ENCODE measurements at regions not wholly inside any gene's neighbourhood (a gene's known extent, or its start where the extent isn't known, plus 50 kb on each side); places are given as distances from the start of the nearest gene placed in this dataset.
"Not testable (repeated sequence)": the region's sequence is repeated elsewhere in the genome, so short reads cannot be mapped to it uniquely, and the experiment has no call there.

- DNase-seq (ENCODE audit: low read depth), result not testable (repeated sequence)
Observed at GRCh38 chr13:61878565-61878964, 462.9 kb upstream of the PCDH20 start.

DNA sequence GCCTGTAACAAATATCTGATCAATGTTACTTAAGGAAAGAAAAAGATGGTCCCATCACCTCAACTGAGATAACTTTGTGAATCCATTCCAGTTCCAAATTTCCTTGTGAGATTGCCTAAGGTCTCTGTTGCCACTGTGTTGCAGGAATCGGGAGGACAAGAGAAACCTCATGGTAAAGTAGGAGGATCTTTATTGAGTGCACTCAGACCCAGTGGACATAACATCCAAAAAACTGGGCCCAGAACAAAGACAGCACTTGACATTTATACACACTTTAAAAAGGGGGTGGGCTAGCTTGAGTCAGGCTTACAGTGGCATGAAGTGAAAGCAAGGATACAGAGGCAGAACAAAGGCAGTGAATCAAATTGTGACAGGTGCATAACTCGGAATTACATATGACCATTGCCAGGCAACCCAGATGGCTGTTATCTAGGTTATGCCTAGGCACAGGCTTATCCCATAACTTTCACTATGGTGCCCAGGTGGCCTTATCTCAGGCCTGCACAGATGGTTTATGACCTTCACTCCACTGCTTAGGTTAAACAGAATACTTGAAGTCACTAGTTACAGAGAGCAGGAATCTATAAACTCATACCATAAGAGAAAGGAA lies 459.4 kb upstream of the PCDH20 start:
- DNase-seq (ENCODE audit: low read depth), result no peak

DNA sequence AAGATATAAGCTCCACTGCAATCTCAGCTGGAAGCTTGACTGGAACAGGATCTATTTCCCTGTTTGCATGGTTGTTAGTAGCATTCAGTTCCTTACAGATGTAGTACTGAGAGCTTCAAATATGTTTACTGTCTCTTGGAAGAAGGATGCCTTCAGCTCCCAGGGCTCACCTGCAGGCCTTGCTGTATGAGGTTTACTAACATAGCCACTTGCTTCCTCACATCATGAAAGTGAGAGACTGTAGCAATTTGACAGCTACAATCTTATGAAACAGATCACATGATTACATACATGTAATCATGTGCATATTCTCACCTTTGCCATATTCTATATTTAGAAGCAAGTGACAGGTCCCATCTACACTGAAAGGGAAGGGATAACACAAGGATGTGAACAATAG lies 458.1 kb upstream of the PCDH20 start:
- DNase-seq (ENCODE audit: low read depth), result no peak

DNA sequence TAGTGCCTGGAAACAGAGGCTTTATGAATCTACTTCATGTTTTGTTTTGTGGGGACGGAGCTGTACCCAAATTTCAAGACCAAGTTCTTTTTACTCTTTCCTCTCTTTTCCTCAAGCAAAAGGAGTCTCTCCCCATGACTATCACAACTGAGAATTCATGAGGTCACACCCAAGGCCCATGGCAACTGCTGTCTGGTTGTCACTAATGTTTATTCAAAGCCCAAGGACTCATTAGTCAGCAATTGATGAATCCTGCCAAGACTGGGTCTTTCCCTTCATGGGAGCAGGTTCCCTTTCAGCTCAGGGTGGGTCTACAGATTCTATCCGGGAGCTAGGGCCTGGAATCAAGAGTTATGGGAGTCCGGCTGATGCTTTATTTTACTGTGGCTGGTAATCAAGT lies 441.5 kb upstream of the PCDH20 start:
- DNase-seq (ENCODE audit: low read depth), result no peak

- no peak for DNase-seq (ENCODE audit: low read depth)
Observed at GRCh38 chr13:61852116-61852619, 436.5 kb upstream of the PCDH20 start.

DNA sequence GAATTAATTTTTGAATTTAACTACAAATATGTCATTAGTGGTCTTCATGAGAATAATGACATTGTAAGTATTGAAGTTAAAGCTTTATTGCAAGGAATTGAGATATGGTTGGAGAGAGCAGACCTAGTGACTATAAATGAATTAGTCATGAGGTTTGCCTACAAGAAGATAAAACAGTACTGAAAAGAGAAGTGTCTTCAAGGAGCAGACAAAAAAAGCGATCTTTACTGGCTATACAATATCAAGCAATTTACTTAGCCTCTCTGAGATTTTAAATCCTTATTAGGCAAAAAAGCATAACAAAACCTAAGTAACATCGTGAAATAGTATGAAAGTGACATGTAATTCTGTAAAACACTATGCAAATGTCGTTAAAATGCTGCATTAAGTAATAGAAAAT lies 435.1 kb upstream of the PCDH20 start:
- DNase-seq (ENCODE audit: low read depth), result no peak

DNA sequence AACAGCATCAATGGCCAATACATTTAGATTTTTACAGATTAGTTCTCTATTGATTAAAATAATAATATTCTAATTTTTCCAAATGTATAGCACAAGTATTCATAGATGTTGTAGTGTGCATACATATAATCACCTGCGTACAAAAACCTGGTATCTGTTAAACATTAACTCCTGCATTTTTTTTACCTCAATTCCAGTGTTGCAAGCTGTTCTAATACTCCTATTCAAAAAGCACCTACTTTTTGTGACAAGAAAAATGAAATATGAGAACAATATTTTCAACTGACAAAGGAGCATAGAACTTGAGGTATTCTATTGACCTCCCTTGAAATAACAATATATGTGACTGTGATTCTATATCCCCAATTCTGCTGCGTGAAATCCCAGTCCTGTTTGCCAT lies 422.9 kb upstream of the PCDH20 start:
- DNase-seq (ENCODE audit: low read depth), result no peak

- no peak for DNase-seq (ENCODE audit: low read depth)
Observed at GRCh38 chr13:61833228-61833627, 417.6 kb upstream of the PCDH20 start.

- no peak for DNase-seq (ENCODE audit: low read depth)
Observed at GRCh38 chr13:61831026-61831425, 415.4 kb upstream of the PCDH20 start.

GRCh38 chr13:61830475-61830874 lies 414.8 kb upstream of the PCDH20 start:
- no peak for DNase-seq (ENCODE audit: low read depth)

GRCh38 chr13:61824168-61824567 lies 408.5 kb upstream of the PCDH20 start:
- DNase-seq (ENCODE audit: low read depth), result no peak

DNA sequence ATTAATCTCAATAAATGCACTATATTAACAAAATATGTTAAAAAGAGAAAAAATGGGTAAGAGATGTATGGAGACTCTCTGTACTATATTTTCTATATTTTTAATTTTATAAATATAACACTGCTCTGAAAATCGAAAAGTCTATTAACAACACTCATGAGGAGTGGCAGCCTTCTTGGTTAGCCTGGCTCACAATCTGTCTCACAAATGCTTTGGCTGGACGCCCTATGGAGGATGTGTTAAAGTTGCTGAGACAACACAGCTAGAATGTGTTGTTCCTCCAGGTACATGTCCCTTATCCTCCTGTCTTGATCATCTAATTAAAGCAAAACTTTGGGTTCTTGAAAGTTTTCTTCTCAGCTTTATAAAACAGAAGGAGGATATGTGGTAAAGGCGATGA lies 396.6 kb upstream of the PCDH20 start:
- DNase-seq (ENCODE audit: low read depth), result no peak

DNA sequence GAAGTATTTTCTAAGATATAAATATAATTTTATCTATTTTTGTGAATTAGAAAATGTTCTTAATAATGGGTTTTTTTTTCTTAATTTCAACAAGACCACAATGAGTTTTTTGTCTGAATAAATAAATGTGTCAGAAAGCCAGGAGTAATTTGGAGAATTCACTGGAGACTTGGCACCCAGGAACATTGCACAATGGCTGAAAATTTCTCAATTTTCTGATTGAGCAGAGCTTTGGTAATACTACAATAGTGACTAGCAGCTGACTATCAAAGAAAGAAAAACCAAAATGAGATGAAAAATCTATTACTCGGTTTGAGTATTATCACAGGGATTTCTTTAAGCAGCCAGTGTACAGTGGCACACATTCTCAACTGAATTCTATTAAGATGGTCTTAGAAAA lies 394.4 kb upstream of the PCDH20 start:
- no peak for DNase-seq (ENCODE audit: low read depth)

- DNase-seq (ENCODE audit: low read depth), result no peak
Observed at GRCh38 chr13:61797397-61797796, 381.7 kb upstream of the PCDH20 start.

- DNase-seq (ENCODE audit: low read depth), result no peak
Observed at GRCh38 chr13:61795580-61795979, 379.9 kb upstream of the PCDH20 start.

- no peak for DNase-seq (ENCODE audit: low read depth)
Observed at GRCh38 chr13:61779456-61779855, 363.8 kb upstream of the PCDH20 start.

- DNase-seq (ENCODE audit: low read depth), result no peak
Observed at GRCh38 chr13:61778531-61778930, 362.9 kb upstream of the PCDH20 start.

DNA sequence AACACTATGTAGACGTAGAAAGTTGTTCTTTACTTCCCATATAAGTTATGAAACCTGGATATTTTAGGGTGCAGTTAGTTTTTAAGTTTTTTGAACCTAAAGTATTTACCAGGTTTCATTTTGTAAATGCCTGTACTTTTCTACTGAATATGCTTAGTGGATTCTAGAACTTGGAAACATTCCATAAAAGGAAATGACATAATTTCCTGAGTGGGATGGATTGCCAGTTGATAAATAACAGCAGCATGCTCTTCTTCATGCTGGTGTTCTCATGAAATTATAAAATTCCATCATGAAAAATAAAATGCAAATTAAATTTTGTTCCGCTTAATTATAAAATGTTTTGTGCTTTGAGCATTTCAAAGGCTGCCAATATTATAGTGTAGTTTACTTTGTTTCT lies 362.2 kb upstream of the PCDH20 start:
- no peak for DNase-seq (ENCODE audit: low read depth)

DNA sequence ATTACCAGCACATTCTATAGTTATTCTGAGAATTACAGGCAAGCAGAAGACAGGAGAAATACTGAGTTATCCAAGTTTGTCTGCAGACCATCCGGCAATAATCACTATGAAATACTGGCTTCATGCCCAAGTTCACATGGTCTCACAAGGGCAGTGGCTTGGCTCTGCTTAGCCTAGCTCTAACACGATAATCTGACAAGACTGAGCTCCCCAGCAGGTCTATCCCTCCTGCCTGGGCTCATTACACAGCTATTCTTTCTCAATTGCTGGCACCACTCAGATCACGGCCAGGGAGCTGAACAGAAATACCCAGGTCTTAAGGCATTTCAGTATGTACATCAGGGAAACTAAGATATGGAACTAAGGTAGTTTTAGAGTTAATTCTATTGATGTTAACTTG lies 361.6 kb upstream of the PCDH20 start:
- no peak for DNase-seq (ENCODE audit: low read depth)

DNA sequence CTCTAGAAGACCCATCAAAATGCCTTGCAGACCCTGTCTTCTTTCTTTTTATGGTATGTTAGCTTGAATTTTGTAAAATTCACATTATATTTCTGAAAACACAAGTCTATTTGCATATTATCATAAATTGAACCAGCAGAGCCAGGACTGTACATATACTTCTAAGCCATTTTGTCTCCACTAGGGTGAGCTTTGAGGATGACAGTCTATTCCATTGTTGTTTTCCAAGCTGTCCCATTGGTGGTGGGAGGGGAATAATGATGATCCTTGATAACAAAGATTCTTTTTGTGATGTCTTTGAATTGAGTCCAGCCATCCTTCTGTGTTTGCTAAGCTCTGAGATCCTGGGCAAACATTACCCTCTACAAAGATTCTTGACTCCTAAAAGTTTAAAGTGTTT lies 359.3 kb upstream of the PCDH20 start:
- DNase-seq (ENCODE audit: low read depth), result no peak

DNA sequence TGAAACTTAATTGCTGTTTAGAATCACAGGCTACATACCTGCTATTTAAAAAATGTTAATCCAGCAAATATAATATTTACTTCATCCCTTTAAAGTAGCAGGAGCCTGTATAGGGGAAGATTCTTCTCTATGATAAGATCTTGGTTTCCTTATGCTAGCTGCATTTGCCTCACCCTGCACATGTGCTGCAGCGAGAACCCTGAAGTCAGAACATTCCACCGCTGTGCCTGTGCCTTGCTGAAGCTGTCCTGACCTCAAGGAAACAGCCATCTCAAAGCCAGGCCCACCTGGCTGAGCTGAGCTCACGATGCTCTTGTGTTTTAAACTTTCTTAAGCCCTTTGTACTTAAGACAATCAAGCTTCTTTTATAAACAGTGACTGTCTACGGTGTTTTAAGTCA lies 355.0 kb upstream of the PCDH20 start:
- DNase-seq (ENCODE audit: low read depth), result no peak

DNA sequence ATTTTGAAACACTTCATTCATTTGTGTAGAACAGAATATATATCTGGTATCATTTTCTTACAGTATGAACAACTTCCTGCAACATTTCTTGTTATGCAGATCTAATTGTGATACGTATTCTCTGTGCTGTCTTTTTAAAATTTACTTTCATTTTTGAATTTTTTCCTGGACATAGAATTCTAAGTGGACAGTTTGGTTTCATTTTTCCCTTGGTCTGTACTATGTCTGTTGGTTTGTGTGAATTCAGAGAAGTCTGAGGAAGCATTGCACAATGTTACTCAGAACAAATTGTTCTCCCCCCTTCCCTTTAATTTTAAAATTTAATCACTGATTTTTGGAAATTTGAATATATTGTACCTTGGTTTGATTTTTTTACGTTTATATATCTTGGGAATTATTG lies 352.5 kb upstream of the PCDH20 start:
- DNase-seq (ENCODE audit: low read depth), result no peak

- no peak for DNase-seq (ENCODE audit: low read depth)
Observed at GRCh38 chr13:61766667-61767058, 351.0 kb upstream of the PCDH20 start.

DNA sequence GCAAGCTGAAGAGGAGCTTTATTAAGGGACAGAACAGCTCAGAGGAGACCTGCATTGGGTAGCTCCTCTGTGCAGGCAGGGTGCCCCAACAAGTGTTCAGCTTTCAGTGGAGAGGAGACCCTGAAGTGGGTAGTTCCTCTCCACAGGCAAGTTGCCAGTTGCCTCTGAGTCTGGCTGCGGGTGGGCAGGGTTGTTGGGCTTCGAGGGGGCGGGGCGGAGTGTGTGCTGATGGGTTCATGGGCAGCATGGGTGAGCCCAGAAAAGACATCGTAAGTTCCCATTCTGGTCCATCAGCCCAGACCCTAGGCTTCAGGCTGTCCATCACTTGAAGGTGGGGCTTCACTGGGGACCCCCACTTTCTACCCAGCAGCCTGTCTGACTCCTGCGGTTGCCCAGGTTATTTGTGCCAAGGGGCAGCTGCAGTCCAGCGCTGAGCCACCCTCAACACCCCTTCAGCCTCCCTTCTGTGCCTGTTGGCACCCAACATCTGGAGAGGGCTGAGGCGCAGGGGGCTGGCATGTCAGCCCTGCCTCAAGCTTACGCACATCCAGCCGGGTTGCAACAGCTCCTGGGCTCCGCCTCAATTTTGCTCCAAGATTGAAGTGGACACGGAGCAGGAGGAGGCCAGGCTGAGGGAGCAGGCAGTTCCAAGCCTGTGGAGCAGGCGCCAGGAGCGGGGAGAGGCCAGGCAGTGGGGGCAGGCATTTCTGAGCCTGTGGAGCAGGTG lies 350.5 kb upstream of the PCDH20 start:
- DNase-seq (ENCODE audit: low read depth), result no peak
